ENCODE measurements at regions not wholly inside any gene's neighbourhood (a gene's known extent, or its start where the extent isn't known, plus 50 kb on each side); places are given as distances from the start of the nearest gene placed in this dataset.

DNA sequence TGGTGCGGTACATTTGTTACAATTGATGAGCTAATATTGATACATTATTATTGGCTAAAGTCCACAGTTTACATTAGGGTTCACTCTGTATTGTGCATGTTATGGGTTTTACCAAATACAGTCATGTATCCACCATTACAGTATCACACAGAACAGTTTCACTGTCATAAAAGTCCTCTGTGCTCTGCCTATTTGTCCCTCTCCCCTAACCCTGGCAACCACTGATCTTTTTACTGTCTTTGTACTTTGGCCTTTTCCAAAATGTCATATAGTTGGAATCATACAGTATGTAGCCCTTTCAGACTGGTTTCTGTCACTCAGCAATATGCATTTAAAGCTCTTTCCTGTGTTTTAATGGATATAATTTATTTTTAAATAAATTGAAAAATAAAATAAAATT lies 83.1 kb upstream of the SLC4A7 start:
- H3K4me2 ChIP-seq, result no peak overlapping the region
- no peak overlapping the region for H3K27ac Mint-ChIP-seq

More for the DNA sequence above, 83.1 kb upstream of the SLC4A7 start:
- no peak overlapping the region for H3K4me3 ChIP-seq
- no peaks in the 10 kb centered on the region for H3K9me2 ChIP-seq (ENCODE audit: insufficient read depth)
- H3K9me3 Mint-ChIP-seq, result no peaks in the 10 kb centered on the region
- H3K79me2 ChIP-seq (replicated peaks; ENCODE audit: insufficient read depth), result no peaks in the 10 kb centered on the region
- DNase-seq (ENCODE audit: low spot score), result no peak
- H3K27me3 ChIP-seq (ENCODE audit: insufficient read depth), result no peaks in the 10 kb centered on the region
- H2AFZ ChIP-seq, result no peak overlapping the region
- TF ChIP-seq STAT1 (IDR thresholded peaks at IDR 0.05; ENCODE audit: unreplicated experiment) (no peak), JUNB (IDR thresholded peaks at IDR 0.05; ENCODE audit: unreplicated experiment) (no peak), ZNF331 (CRISPR knock-in tag; IDR thresholded peaks at IDR 0.05; ENCODE audit: low read depth) (no peak), POLR2AphosphoS5 (IDR thresholded peaks at IDR 0.05; ENCODE audit: low read depth) (no peak), ZNF114 (CRISPR knock-in tag; IDR thresholded peaks at IDR 0.05) (no peak), ETS1 (IDR thresholded peaks at IDR 0.05) (no peak), CREB1 (CRISPR knock-in tag; IDR thresholded peaks at IDR 0.05; ENCODE audit: low read depth) (no peak), EZH2 (IDR thresholded peaks at IDR 0.05; ENCODE audit: low read depth, unreplicated experiment) (no peak), EZH2phosphoT487 (IDR thresholded peaks at IDR 0.05; ENCODE audit: unreplicated experiment) (no peak), ZNF462 (CRISPR knock-in tag; IDR thresholded peaks at IDR 0.05) (no peak), NANOG (IDR thresholded peaks at IDR 0.05; ENCODE audit: borderline replicate concordance) (no peak)
- TF ChIP-seq, protein P1, sequence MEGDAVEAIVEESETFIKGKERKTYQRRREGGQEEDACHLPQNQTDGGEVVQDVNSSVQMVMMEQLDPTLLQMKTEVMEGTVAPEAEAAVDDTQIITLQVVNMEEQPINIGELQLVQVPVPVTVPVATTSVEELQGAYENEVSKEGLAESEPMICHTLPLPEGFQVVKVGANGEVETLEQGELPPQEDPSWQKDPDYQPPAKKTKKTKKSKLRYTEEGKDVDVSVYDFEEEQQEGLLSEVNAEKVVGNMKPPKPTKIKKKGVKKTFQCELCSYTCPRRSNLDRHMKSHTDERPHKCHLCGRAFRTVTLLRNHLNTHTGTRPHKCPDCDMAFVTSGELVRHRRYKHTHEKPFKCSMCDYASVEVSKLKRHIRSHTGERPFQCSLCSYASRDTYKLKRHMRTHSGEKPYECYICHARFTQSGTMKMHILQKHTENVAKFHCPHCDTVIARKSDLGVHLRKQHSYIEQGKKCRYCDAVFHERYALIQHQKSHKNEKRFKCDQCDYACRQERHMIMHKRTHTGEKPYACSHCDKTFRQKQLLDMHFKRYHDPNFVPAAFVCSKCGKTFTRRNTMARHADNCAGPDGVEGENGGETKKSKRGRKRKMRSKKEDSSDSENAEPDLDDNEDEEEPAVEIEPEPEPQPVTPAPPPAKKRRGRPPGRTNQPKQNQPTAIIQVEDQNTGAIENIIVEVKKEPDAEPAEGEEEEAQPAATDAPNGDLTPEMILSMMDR (conservative IDR thresholded peaks at IDR 0.05; ENCODE audit: low read depth in 2 of 2), result no peak
- TF ChIP-seq, protein P2, sequence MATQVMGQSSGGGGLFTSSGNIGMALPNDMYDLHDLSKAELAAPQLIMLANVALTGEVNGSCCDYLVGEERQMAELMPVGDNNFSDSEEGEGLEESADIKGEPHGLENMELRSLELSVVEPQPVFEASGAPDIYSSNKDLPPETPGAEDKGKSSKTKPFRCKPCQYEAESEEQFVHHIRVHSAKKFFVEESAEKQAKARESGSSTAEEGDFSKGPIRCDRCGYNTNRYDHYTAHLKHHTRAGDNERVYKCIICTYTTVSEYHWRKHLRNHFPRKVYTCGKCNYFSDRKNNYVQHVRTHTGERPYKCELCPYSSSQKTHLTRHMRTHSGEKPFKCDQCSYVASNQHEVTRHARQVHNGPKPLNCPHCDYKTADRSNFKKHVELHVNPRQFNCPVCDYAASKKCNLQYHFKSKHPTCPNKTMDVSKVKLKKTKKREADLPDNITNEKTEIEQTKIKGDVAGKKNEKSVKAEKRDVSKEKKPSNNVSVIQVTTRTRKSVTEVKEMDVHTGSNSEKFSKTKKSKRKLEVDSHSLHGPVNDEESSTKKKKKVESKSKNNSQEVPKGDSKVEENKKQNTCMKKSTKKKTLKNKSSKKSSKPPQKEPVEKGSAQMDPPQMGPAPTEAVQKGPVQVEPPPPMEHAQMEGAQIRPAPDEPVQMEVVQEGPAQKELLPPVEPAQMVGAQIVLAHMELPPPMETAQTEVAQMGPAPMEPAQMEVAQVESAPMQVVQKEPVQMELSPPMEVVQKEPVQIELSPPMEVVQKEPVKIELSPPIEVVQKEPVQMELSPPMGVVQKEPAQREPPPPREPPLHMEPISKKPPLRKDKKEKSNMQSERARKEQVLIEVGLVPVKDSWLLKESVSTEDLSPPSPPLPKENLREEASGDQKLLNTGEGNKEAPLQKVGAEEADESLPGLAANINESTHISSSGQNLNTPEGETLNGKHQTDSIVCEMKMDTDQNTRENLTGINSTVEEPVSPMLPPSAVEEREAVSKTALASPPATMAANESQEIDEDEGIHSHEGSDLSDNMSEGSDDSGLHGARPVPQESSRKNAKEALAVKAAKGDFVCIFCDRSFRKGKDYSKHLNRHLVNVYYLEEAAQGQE (IDR thresholded peaks at IDR 0.05; ENCODE audit: unreplicated experiment), result no peak
- H3K36me3 Mint-ChIP-seq (ENCODE audit: low read depth), result no peaks in the 10 kb centered on the region
- H3K27me3 Mint-ChIP-seq (ENCODE audit: insufficient read depth, low read depth, poor library complexity), result peaks cover 4% of the 10 kb centered on the region
- H3K36me3 ChIP-seq (ENCODE audit: insufficient read depth), result no peaks in the 10 kb centered on the region
- no peaks in the 10 kb centered on the region for H3F3A ChIP-seq (replicated peaks; ENCODE audit: low read depth)
- peaks cover 21% of the 10 kb centered on the region for H3K4me1 Mint-ChIP-seq
- H4K20me1 ChIP-seq (replicated peaks; ENCODE audit: insufficient read depth), result no peaks in the 10 kb centered on the region
- H3K4me1 ChIP-seq (ENCODE audit: insufficient read depth), result no peaks in the 10 kb centered on the region; the same call in 1 of the 2 replicates
- no peak overlapping the region for H3K27ac ChIP-seq (ENCODE audit: low read depth)
- ATAC-seq, result no peak
- no peak overlapping the region for H3K4me3 Mint-ChIP-seq

All from GM23338 (cell line).